ENCODE measurements at regions not wholly inside any gene's neighbourhood (a gene's known extent, or its start where the extent isn't known, plus 50 kb on each side); places are given as distances from the start of the nearest gene placed in this dataset.

GRCh38 chr6:103191391-103192093 is 1668.2 kb downstream of the HACE1 start:
- DNase-seq, result no peak

DNA sequence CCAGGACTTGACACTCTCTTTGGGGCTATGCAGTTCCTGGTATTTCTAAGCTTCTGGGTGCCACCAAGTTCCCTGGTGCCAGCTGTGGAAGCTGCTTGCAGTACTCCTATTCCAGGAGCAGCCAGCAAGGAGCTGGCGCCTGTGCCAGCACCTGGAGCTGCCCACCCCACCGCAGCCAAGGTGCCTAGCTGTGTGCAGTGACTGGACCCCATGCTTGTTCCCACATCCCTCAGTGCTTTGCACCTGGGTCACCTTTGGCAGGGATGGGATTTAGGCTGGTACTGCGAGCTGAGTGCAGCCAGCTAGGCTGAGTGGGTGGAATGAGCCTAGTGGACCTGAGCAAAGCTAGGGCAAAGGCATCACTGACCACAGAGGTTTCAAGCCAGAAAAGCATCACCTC is 1674.9 kb downstream of the HACE1 start:
- no peak for DNase-seq

DNA sequence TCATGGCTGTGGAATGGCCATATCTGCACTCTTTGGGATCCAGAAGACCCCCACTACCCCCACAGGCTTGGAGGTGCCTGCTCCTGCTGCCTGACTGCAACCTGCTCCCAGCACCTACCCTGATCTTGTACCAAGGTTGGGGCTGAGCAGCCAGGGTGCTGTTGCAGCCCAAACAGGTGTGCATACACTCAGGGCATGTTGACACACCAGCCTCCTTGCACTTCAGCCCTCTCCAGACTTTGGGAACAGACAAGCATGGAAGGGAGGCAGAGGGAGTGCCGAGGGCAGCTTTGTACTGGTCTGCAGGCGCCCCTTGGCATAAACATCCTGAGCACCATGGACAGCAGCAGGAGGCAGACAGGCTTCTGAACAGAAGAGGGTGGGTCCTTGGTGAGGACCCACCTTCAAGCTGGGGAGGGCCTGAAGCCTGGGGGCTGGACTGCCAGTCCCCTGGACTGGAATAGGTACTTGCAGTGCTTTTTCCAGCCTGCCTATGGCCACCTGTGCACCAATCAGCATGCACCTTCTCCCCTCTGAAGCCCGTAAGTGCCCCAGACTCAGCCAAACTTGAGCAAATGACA is 1675.8 kb downstream of the HACE1 start:
- DNase-seq, result no peak

GRCh38 chr6:103178193-103178592 is 1681.5 kb downstream of the HACE1 start:
- DNase-seq, result no peak

DNA sequence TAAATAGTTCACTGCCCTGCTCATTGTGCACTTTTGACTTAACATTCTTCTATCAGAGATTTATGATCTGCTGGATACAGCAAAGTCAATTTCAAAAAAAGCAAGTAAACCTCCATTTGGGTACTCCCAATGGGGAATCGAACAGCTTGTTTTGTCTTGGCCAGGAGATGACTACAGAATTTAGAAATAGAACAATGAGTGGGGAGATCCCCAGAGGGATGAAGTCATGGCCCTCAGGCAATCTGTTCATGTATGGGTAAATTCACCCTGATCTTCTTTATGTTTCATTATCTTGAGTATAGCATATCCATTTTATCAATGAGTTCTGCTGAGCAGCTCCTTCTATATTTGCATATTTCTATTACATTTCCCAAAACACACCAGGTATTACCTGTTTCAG is 1681.9 kb downstream of the HACE1 start:
- no peak for DNase-seq

DNA sequence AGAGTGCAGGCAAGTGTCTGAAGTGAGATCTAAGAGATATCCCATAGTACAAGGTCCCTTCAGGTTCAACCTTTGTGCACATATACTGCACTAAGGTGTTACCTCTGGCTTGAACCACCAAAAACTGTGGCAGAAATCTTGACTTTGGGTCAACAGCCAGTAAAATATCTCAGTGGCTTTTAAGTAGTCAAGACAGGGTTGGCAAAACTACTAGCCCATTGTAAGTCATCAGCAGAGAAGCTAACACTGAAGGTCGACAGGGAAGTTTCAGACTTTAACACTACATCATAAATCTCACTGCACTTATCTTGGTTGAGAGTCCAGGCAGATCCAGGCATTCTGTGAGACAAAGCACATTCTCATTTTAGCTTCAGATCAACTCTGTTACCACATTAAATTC is 1684.7 kb downstream of the HACE1 start:
- DNase-seq, result no peak

- no peak for DNase-seq
These were observed 1692.2 kb downstream of the HACE1 start for GRCh38 chr6:103167345-103168071.

GRCh38 chr6:103154779-103155572 is 1704.7 kb downstream of the HACE1 start:
- no peak for DNase-seq

GRCh38 chr6:103153016-103153415 is 1706.7 kb downstream of the HACE1 start:
- DNase-seq, result no peak

- DNase-seq, result no peak
These were observed 1716.8 kb downstream of the HACE1 start for GRCh38 chr6:103142902-103143301.

- DNase-seq, result no peak
These were observed 1719.3 kb downstream of the HACE1 start for GRCh38 chr6:103140308-103141027.

GRCh38 chr6:103139377-103139776 is 1720.3 kb downstream of the HACE1 start:
- no peak for DNase-seq

- no peak for DNase-seq
These were observed 1731.0 kb downstream of the GRIK2 start for GRCh38 chr6:103124471-103124870.

GRCh38 chr6:103122766-103123601 is 1729.5 kb downstream of the GRIK2 start:
- DNase-seq, result peak in 19 of 56 donors; percentile 1 to 27 (median 11)

DNA sequence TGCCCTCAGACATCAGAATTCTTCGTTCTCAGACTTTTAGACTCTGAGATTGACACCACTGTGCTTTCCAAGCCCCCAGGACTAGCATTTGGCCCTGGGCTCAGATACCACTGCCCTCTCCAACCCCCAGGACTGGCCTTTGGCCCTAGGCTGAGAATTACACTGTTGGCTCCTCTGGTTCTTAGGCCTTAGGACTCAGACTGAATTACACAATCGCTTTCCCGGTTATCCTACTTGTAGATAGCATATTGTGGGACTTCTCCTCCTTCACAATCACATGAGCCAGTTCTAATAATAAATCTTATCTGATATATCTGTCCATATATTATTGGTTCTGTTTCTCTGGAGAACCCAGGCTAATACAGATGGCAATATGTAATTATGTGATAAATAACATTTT is 1725.5 kb downstream of the GRIK2 start:
- no peak for DNase-seq

GRCh38 chr6:103114582-103114981 is 1721.1 kb downstream of the GRIK2 start:
- DNase-seq, result no peak

DNA sequence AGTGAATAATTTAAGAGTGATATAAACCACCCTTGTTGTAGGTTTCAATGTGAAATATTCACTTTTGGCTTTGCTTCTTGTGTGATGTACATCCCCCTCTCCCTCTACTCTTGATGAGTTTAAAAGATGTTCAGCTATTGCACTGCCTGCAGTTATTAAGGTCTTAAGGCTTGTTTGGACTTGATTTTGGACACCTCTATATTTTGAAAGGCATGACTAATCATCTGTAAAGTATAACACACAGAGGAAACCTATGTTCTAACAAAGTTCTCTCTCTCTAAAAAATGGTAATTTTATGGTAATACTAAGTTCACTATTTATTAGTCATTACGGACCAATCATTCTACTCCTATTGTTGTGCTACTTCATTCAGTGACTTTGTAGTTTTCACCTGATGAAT is 1719.9 kb downstream of the GRIK2 start:
- no peak for DNase-seq

DNA sequence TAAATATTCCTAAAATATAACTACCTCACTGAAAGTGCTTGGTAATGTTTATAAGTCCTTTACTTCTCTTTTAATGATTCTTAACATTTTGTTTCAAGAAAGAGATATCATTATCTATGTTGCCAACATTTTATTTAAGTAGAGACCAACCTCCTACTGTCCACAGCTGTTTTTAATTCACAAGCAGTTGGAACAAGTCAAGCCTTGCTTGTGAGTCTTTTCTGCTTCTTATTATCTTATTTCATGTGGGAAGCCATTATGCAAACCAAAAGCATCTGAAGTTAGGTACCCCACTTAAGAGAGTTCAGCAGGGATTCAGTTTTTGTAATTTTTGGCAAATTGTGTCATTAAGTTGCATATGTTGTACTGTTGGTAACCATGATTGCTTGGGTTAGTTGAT is 1714.5 kb downstream of the GRIK2 start:
- no peak for DNase-seq

- no peak for DNase-seq
These were observed 1712.2 kb downstream of the GRIK2 start for GRCh38 chr6:103105686-103106085.

- no peak for DNase-seq
These were observed 1707.8 kb downstream of the GRIK2 start for GRCh38 chr6:103101267-103101666.

Data from amygdala (tissue), 56 donors.